Natural killer cell (primary cell): ENCODE measurements at regions not wholly inside any gene's neighbourhood (a gene's known extent, or its start where the extent isn't known, plus 50 kb on each side); places are given as distances from the start of the nearest gene placed in this dataset.

ENCODE experiments used
- ATAC-seq, 3 donors: fragments of 150-1000 bp in 2 of 3; fragments of 200-7000 bp in 1 of 3; cut with Tn5 transposase; 1 replicate in 1 of 3; 2 replicates in 2 of 3; pipeline ENCODE4 v1.10.0; 2021; ENCODE audit warnings: mild to moderate bottlenecking in 2 of 3, moderate library complexity in 2 of 3
- DNase-seq, 2 donors: peaks; one replicate each; pipeline versions ENCODE4 v3.0.0 to v3.0.0-alpha.2; 2013 to 2021; ENCODE audit warnings: mixed read lengths in 1 of 2
- H3K27ac ChIP-seq: one replicate; pipeline ENCODE4 v1.5.1; 2013; ENCODE audit warnings: mild to moderate bottlenecking, low read length
- H3K27me3 ChIP-seq: one replicate; pipeline ENCODE4 v1.6.1; 2013; ENCODE audit warnings: low read length; ENCODE audit not compliant: control insufficient read depth, insufficient read depth
- H3K36me3 ChIP-seq: one replicate; pipeline ENCODE4 v1.6.1; 2013; ENCODE audit warnings: low read length; ENCODE audit not compliant: control insufficient read depth, insufficient read depth
- H3K4me1 ChIP-seq: one replicate; pipeline ENCODE4 v1.6.1; 2013; ENCODE audit warnings: low read length; ENCODE audit not compliant: control insufficient read depth, insufficient read depth
- H3K4me3 ChIP-seq: one replicate; pipeline ENCODE4 v1.5.1; 2013; ENCODE audit warnings: low read length
- H3K9me3 ChIP-seq: one replicate; pipeline ENCODE4 v1.6.1; 2013; ENCODE audit warnings: low read length; ENCODE audit not compliant: control insufficient read depth, insufficient read depth
- H3K27ac Mint-ChIP-seq, 2 donors: one replicate each; pipeline ENCODE4 v1.8.0; 2022; ENCODE audit warnings: mild to moderate bottlenecking in 2 of 2, mixed read lengths in 2 of 2, moderate library complexity in 1 of 2
- H3K27me3 Mint-ChIP-seq, 2 donors: one replicate each; pipeline ENCODE4 v1.8.0; 2022; ENCODE audit warnings: low read depth in 2 of 2, mixed read lengths in 2 of 2
- H3K36me3 Mint-ChIP-seq: one replicate; pipeline ENCODE4 v1.8.0; 2022; ENCODE audit warnings: mixed read lengths
- H3K4me1 Mint-ChIP-seq, 2 donors: one replicate each; pipeline ENCODE4 v1.8.0; 2022; ENCODE audit warnings: mixed read lengths in 2 of 2
- H3K4me3 Mint-ChIP-seq: one replicate; pipeline ENCODE4 v1.8.0; 2022; ENCODE audit warnings: mild to moderate bottlenecking, moderate library complexity, mixed read lengths
- H3K9me3 Mint-ChIP-seq, 2 donors: one replicate each; pipeline ENCODE4 v1.8.0; 2022; ENCODE audit warnings: mixed read lengths in 2 of 2
- CTCF ChIP-seq: fragments of 200-600 bp; IDR thresholded peaks from one replicate; pipeline ENCODE4 v1.8.0; 2022; ENCODE audit warnings: antibody characterized with exemption
- WGBS: methylation state at CpG from one replicate; pipeline ENCODE4 v1.1.7; 2013; ENCODE audit warnings: missing lambda C conversion rate; ENCODE audit not compliant: insufficient coverage; 5-methylcytosine and 5-hydroxymethylcytosine counted together
- intact Hi-C: fragments of 100-400 bp; cut with micrococcal nuclease; formaldehyde crosslinking; loops from one replicate; pipeline ENCODE4 v1.14.2; 2022

- peaks cover 8% of the 10 kb centered on the region for H3K36me3 Mint-ChIP-seq
- H3K27me3 ChIP-seq, result no peaks in the 10 kb centered on the region
- intact Hi-C loops, result no loop called here
- H3K27me3 Mint-ChIP-seq, result peaks cover 3 to 21% of the 10 kb centered on the region in 2 donors
- no peak for DNase-seq
- ATAC-seq, result no peak
- H3K36me3 ChIP-seq, result no peaks in the 10 kb centered on the region
- no peaks in the 10 kb centered on the region for H3K4me1 ChIP-seq
- no peak overlapping the region for H3K4me3 ChIP-seq
- no peak for TF ChIP-seq CTCF
- 90% methylated on average over 2 of the region's 2 CpGs for WGBS
- no peak overlapping the region for H3K4me3 Mint-ChIP-seq
- no peaks in the 10 kb centered on the region for H3K9me3 ChIP-seq
- no peak overlapping the region for H3K27ac ChIP-seq
- H3K27ac Mint-ChIP-seq, result no peak overlapping the region
- no peaks in the 10 kb centered on the region for H3K9me3 Mint-ChIP-seq
- no peaks in the 10 kb centered on the region for H3K4me1 Mint-ChIP-seq
Observed at GRCh38 chr3:153573481-153573880, 411.5 kb downstream of the RAP2B start.

GRCh38 chr3:153574445-153574844 is 412.4 kb downstream of the RAP2B start:
- Histone ChIP-seq H3K9me3 (no peaks in the 10 kb centered on the region), H3K4me1 (no peaks in the 10 kb centered on the region), H3K36me3 (no peaks in the 10 kb centered on the region), H3K4me3 (no peak overlapping the region), H3K27me3 (no peaks in the 10 kb centered on the region), H3K27ac (no peak overlapping the region)
- ATAC-seq, result no peak
- Mint-ChIP-seq H3K4me1 (no peaks in the 10 kb centered on the region), H3K9me3 (no peaks in the 10 kb centered on the region), H3K27ac (no peak overlapping the region), H3K36me3 (peaks cover 2% of the 10 kb centered on the region), H3K27me3 (peaks cover 3 to 12% of the 10 kb centered on the region in 2 donors), H3K4me3 (no peak overlapping the region)
- TF ChIP-seq CTCF, result no peak
- intact Hi-C loops, result no loop called here
- WGBS, result 100% methylated on average over 2 of the region's 2 CpGs
- DNase-seq, result no peak

- 65% methylated on average over 2 of the region's 3 CpGs for WGBS
- Histone ChIP-seq H3K9me3 (no peaks in the 10 kb centered on the region), H3K36me3 (no peaks in the 10 kb centered on the region), H3K4me1 (no peaks in the 10 kb centered on the region), H3K27me3 (no peaks in the 10 kb centered on the region), H3K27ac (no peak overlapping the region), H3K4me3 (no peak overlapping the region)
- ATAC-seq, result no peak
- intact Hi-C loops, result no loop called here
- peaks cover 0 to 1% of the 10 kb centered on the region in 2 donors for H3K27me3 Mint-ChIP-seq
- no peak for DNase-seq
- H3K27ac Mint-ChIP-seq, result no peak overlapping the region
- no peaks in the 10 kb centered on the region for H3K9me3 Mint-ChIP-seq
- no peaks in the 10 kb centered on the region for H3K36me3 Mint-ChIP-seq
- no peak for TF ChIP-seq CTCF
- H3K4me1 Mint-ChIP-seq, result no peaks in the 10 kb centered on the region
- H3K4me3 Mint-ChIP-seq, result no peak overlapping the region
Observed at GRCh38 chr3:153577059-153577736, 415.2 kb downstream of the RAP2B start.

- Mint-ChIP-seq H3K4me3 (no peak overlapping the region), H3K27me3 (no peaks in the 10 kb centered on the region), H3K4me1 (no peaks in the 10 kb centered on the region), H3K9me3 (no peaks in the 10 kb centered on the region), H3K36me3 (no peaks in the 10 kb centered on the region), H3K27ac (no peak overlapping the region)
- Histone ChIP-seq H3K27ac (no peak overlapping the region), H3K4me3 (no peak overlapping the region), H3K4me1 (no peaks in the 10 kb centered on the region), H3K27me3 (no peaks in the 10 kb centered on the region), H3K36me3 (no peaks in the 10 kb centered on the region), H3K9me3 (no peaks in the 10 kb centered on the region)
- intact Hi-C loops, result no loop called here
- no peak for TF ChIP-seq CTCF
- ATAC-seq (no peak), DNase-seq (no peak)
Observed at GRCh38 chr3:153578046-153578445, 416.0 kb downstream of the RAP2B start.
